Motor neuron (in vitro differentiated cells): ENCODE measurements at regions not wholly inside any gene's neighbourhood (a gene's known extent, or its start where the extent isn't known, plus 50 kb on each side); places are given as distances from the start of the nearest gene placed in this dataset.
"Not testable (repeated sequence)": the region's sequence is repeated elsewhere in the genome, so short reads cannot be mapped to it uniquely, and the experiment has no call there.

Source experiments
- ATAC-seq, 8 experiments: fragments of 200-7000 bp; cut with Tn5 transposase; replicated peaks in 6 of 8; 2 replicates each; pipeline ENCODE4 v1.8.0; 2021; ENCODE audit warnings: mild to moderate bottlenecking in 8 of 8, moderate library complexity in 8 of 8
- H3K27ac ChIP-seq, 2 donors: fragments of 250-450 bp; sonication (Bioruptor Pico); 2 replicates each; pipeline ENCODE4 v1.9.0; 2021; ENCODE audit warnings: antibody characterized with exemption in 2 of 2, mild to moderate bottlenecking in 2 of 2, moderate library complexity in 1 of 2
- H3K4me1 ChIP-seq, 2 donors: fragments of 250-450 bp; sonication (Bioruptor Pico); replicated peaks in 1 of 2; 2 replicates each; pipeline ENCODE4 v1.6.1; 2021; ENCODE audit warnings: antibody characterized with exemption in 2 of 2, mild to moderate bottlenecking in 2 of 2, moderate library complexity in 1 of 2
- H3K4me3 ChIP-seq, 5 donors: fragments of 250-450 bp; sonication (Bioruptor Pico); 2 replicates each; pipeline ENCODE4 v1.9.0; 2021; ENCODE audit warnings: antibody characterized with exemption in 5 of 5, mild to moderate bottlenecking in 5 of 5, moderate library complexity in 4 of 5
- WGBS, 10 experiments: fragments of 450-650 bp; shearing (Covaris generic); methylation state at CpG; one replicate each; pipeline ENCODE4 v1.0.0; 2022; 5-methylcytosine and 5-hydroxymethylcytosine counted together
- in situ Hi-C, 9 experiments: fragments of 400-800 bp; cut with MboI; loops; one replicate each; pipeline ENCODE4 v1.15.0; 2021; ENCODE audit warnings: low sequenced_read_pairs in 9 of 9, low pct_unique_long_range_greater_than_20kb in 2 of 9; ENCODE audit not compliant: unreplicated experiment in 9 of 9

- H3K4me1 ChIP-seq = peaks cover 0 to 11% of the 10 kb centered on the region in 2 donors
- in situ Hi-C loops = no loop called here
- no peak overlapping the region for H3K27ac ChIP-seq
- ATAC-seq = no peak
- 68 to 100% (median 78%) methylated on average over 1 to 5 of the region's 6 CpGs; no CpG with 5 or more reads in 1 of the 10 experiments for WGBS, 10 experiments
- no peak overlapping the region for H3K4me3 ChIP-seq
These were observed 87.6 kb upstream of the SGK1 start for GRCh38 chr6:134405386-134406087.

- in situ Hi-C loops, H3K27ac ChIP-seq, ATAC-seq, H3K4me3 ChIP-seq, H3K4me1 ChIP-seq: not testable (repeated sequence)
- WGBS, 10 experiments = 67 to 100% (median 91%) methylated on average over 1 to 8 of the region's 10 CpGs; no CpG with 5 or more reads in 2 of the 10 experiments
These were observed 85.4 kb upstream of the SGK1 start for GRCh38 chr6:134403312-134403711.

GRCh38 chr6:134402372-134402984, 84.6 kb upstream of the SGK1 start:
- H3K27ac ChIP-seq = no peak overlapping the region
- no peak for ATAC-seq
- in situ Hi-C loops = no loop called here
- peaks cover 0 to 9% of the 10 kb centered on the region in 2 donors for H3K4me1 ChIP-seq
- H3K4me3 ChIP-seq = no peak overlapping the region
- WGBS, 10 experiments = 17 to 100% (median 77%) methylated on average over 1 to 2 of the region's 2 CpGs

- Histone ChIP-seq H3K27ac (no peak overlapping the region), H3K4me1 (peaks cover 0 to 9% of the 10 kb centered on the region in 2 donors), H3K4me3 (no peak overlapping the region)
- no peak for ATAC-seq
- 33 to 100% (median 56%) methylated on average over 1 to 2 of the region's 2 CpGs; no CpG with 5 or more reads in 3 of the 10 experiments for WGBS, 10 experiments
- in situ Hi-C loops = no loop called here
These were observed 83.0 kb upstream of the SGK1 start for GRCh38 chr6:134400941-134401340.

- 34 to 89% (median 69%) methylated on average over 1 to 6 of the region's 6 CpGs for WGBS, 10 experiments
- ATAC-seq = no peak
- in situ Hi-C loops = no loop called here
- H3K4me1 ChIP-seq = no peaks in the 10 kb centered on the region
- no peak overlapping the region for H3K4me3 ChIP-seq
- no peak overlapping the region for H3K27ac ChIP-seq
These were observed 80.5 kb upstream of the SGK1 start for GRCh38 chr6:134398453-134398852.

GRCh38 chr6:134397676-134398075, 79.8 kb upstream of the SGK1 start:
- 0 to 96% (median 86%) methylated on average over 1 to 5 of the region's 5 CpGs; no CpG with 5 or more reads in 2 of the 10 experiments for WGBS, 10 experiments
- in situ Hi-C loops = no loop called here
- H3K4me3 ChIP-seq = no peak overlapping the region
- H3K4me1 ChIP-seq = no peaks in the 10 kb centered on the region
- ATAC-seq = no peak
- no peak overlapping the region for H3K27ac ChIP-seq

GRCh38 chr6:134394905-134395304, 77.0 kb upstream of the SGK1 start:
- H3K4me1 ChIP-seq = no peaks in the 10 kb centered on the region
- ATAC-seq = no peak
- H3K4me3 ChIP-seq = no peak overlapping the region
- 42 to 80% (median 54%) methylated on average over 1 of the region's 1 CpG; no CpG with 5 or more reads in 6 of the 10 experiments for WGBS, 10 experiments
- in situ Hi-C loops = no loop called here
- no peak overlapping the region for H3K27ac ChIP-seq

- no peak for ATAC-seq
- WGBS, 10 experiments = 90 to 100% (median 97%) methylated on average over 1 of the region's 1 CpG; no CpG with 5 or more reads in 4 of the 10 experiments
- H3K4me1 ChIP-seq = no peaks in the 10 kb centered on the region
- in situ Hi-C loops = no loop called here
- no peak overlapping the region for H3K27ac ChIP-seq
- no peak overlapping the region for H3K4me3 ChIP-seq
These were observed 76.3 kb upstream of the SGK1 start for GRCh38 chr6:134394208-134394607.

- Histone ChIP-seq H3K4me1 (no peaks in the 10 kb centered on the region), H3K4me3 (no peak overlapping the region), H3K27ac (no peak overlapping the region)
- in situ Hi-C loops = no loop called here
- 44 to 100% (median 60%) methylated on average over 1 of the region's 1 CpG; no CpG with 5 or more reads in 2 of the 10 experiments for WGBS, 10 experiments
- ATAC-seq = no peak
These were observed 73.3 kb upstream of the SGK1 start for GRCh38 chr6:134391205-134391604.

- Histone ChIP-seq H3K27ac (no peak overlapping the region), H3K4me1 (no peaks in the 10 kb centered on the region), H3K4me3 (no peak overlapping the region)
- in situ Hi-C loops = no loop called here
- no peak for ATAC-seq
- 70 to 100% (median 100%) methylated on average over 2 to 3 of the region's 3 CpGs; no CpG with 5 or more reads in 5 of the 10 experiments for WGBS, 10 experiments
These were observed 71.7 kb upstream of the SGK1 start for GRCh38 chr6:134389658-134390057.

- in situ Hi-C loops = no loop called here
- Histone ChIP-seq H3K4me1 (no peaks in the 10 kb centered on the region), H3K4me3 (no peak overlapping the region), H3K27ac (no peak overlapping the region)
- 87 to 100% (median 100%) methylated on average over 2 to 3 of the region's 3 CpGs; no CpG with 5 or more reads in 3 of the 10 experiments for WGBS, 10 experiments
- ATAC-seq = no peak
These were observed 71.2 kb upstream of the SGK1 start for GRCh38 chr6:134389129-134389528.

- H3K27ac ChIP-seq, ATAC-seq, H3K4me1 ChIP-seq, H3K4me3 ChIP-seq, in situ Hi-C loops: not testable (repeated sequence)
- 40 to 100% (median 69%) methylated on average over 1 to 4 of the region's 6 CpGs; no CpG with 5 or more reads in 2 of the 10 experiments for WGBS, 10 experiments
These were observed 68.6 kb upstream of the SGK1 start for GRCh38 chr6:134386482-134386881.

- Histone ChIP-seq H3K4me3 (no peak overlapping the region), H3K27ac (no peak overlapping the region), H3K4me1 (peaks cover 0 to 6% of the 10 kb centered on the region in 2 donors)
- ATAC-seq = no peak
- WGBS, 10 experiments = 72 to 100% (median 100%) methylated on average over 1 to 5 of the region's 5 CpGs; no CpG with 5 or more reads in 5 of the 10 experiments
- in situ Hi-C loops = no loop called here
These were observed 64.0 kb upstream of the SGK1 start for GRCh38 chr6:134381959-134382358.
